Heart right ventricle (tissue), 16 donors: ENCODE measurements at regions not wholly inside any gene's neighbourhood (a gene's known extent, or its start where the extent isn't known, plus 50 kb on each side); places are given as distances from the start of the nearest gene placed in this dataset.

Experiments used
- ATAC-seq, 8 donors: fragments of 200-7000 bp; cut with Tn5 transposase; one replicate each; pipeline ENCODE4 v1.9.1; 2020; ENCODE audit warnings: mild to moderate bottlenecking in 8 of 8, moderate library complexity in 8 of 8, moderate number of reproducible peaks in 1 of 8
- DNase-seq, 2 donors: peaks; one replicate each; pipeline ENCODE4 v3.0.0-alpha.2; 2020
- H3K27ac ChIP-seq, 10 donors: fragments of 200-600 bp; sonication (generic) in 2 of 10; one replicate each; pipeline versions ENCODE4 v1.5.0 to v1.8.0; 2020 to 2022; ENCODE audit warnings: mild to moderate bottlenecking in 3 of 10
- H3K27me3 ChIP-seq, 7 donors: fragments of 200-600 bp; one replicate each; pipeline ENCODE4 v1.8.0; 2021 to 2022; ENCODE audit warnings: mild to moderate bottlenecking in 2 of 7
- H3K36me3 ChIP-seq, 9 donors: fragments of 200-600 bp; sonication (generic) in 1 of 9; one replicate each; pipeline versions ENCODE4 v1.5.0 to v1.8.0; 2020 to 2022; ENCODE audit warnings: mild to moderate bottlenecking in 2 of 9
- H3K4me1 ChIP-seq, 9 donors: fragments of 200-600 bp; sonication (generic) in 1 of 9; one replicate each; pipeline versions ENCODE4 v1.5.0 to v1.8.0; 2020 to 2022; ENCODE audit warnings: mild to moderate bottlenecking in 4 of 9
- H3K4me3 ChIP-seq, 10 donors: fragments of 200-600 bp; sonication (generic) in 2 of 10; one replicate each; pipeline versions ENCODE4 v1.5.0 to v1.8.0; 2020 to 2022; ENCODE audit warnings: mild to moderate bottlenecking in 7 of 10, moderate library complexity in 2 of 10
- H3K9me3 ChIP-seq, 11 donors: fragments of 200-600 bp in 10 of 11; sonication (generic) in 2 of 11; one replicate each; pipeline versions ENCODE4 v1.5.0 to v1.8.0; 2013 to 2022; ENCODE audit warnings: mild to moderate bottlenecking in 2 of 11, control low read depth in 1 of 11, moderate library complexity in 1 of 11
- CTCF ChIP-seq, 9 donors: fragments of 200-600 bp; sonication (generic) in 2 of 9; IDR thresholded peaks; one replicate each; pipeline versions ENCODE4 v1.5.0 to v1.8.0; 2021 to 2022; ENCODE audit warnings: antibody characterized with exemption in 9 of 9, mild to moderate bottlenecking in 5 of 9, moderate library complexity in 1 of 9
- WGBS, 2 donors: extraction: QIAGEN DNeasy Blood & Tissue Kit; methylation state at CpG; one replicate each; pipeline ENCODE4 v1.1.7; 2013; ENCODE audit warnings: inconsistent platforms in 1 of 2; 5-methylcytosine and 5-hydroxymethylcytosine counted together
- intact Hi-C, 10 donors: fragments of 100-400 bp; cut with DNase I; formaldehyde crosslinking; loops; one replicate each; pipeline versions ENCODE4 v1.11.1 to v1.14.2; 2022
- donor health status: Arrhythmogenic right ventricular cardiomyopathy.
- donor health status: ischemic (EF 13 %, LVEDD 7.1; RV severe dilation, severe dysfunction).
- donor health status: healthy with polysubstance abuse.
- donor health status: DM: no; HTN: yes; CAD: no.
- donor health status: DM: no; HTN: no; CAD: no.
- donor health status: ischemic (EF 25% LVEDD 6.9; RV normal size, moderate dysfunction).
- donor health status: ischemic (EF 25% LVEDD 5.7; RV mildly dilated, moderate dysfunction).
- donor health status: healthy.
- donor health status: DM: yes; HTN: yes; CAD: no.
- donor health status: Ischemic cardiomyopathy.
- donor health status: ischemic (EF 35%, LVEDD 5.7; RV mildly dilated, moderate dysfunction).
- donor health status: nonischemic (EF 11% LVEDD 7.7; RV severe dilation, severe dysfunction).
- donor health status: DM: yes; HTN: yes; CAD: no.
- donor health status: PGD.
- donor health status: ischemic (EF 29% LVEDD 5.4; RV normal size, mild dysfunction).
- donor health status: nonischemic (EF 23%, LVEDD 6.1; RV moderate dilation, normal function).

DNA sequence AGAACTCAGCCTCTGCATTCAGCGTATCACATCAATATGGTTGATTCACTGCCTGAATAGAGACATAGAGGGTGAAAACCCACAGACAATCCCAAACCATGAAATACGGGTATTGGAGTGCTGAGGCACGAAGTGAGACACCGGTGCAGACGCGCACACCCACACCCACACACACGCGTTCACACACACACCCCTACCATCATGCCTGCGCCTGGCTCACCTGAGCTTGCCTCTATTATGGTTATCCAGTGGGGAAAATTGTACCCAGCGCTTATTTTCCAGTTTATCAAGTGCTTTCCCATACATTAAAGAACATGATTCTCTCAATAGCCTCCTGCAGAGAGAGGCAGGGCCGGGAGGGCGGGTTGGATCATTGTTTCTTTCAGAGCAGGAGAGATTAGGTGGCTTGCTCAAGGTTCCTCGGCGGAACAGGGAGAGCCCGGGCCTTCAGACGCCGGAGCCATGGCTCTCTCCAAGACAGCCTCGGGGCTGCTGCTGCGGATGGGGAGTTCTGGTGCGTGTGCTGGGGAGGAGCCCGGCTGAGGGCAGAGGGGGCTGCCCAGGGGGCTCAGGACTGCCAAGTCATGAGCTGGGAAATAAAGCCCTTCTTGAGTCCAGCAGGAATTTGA is 78.9 kb upstream of the THY1 start:
- no peaks in the 10 kb centered on the region for H3K4me1 ChIP-seq
- no peaks in the 10 kb centered on the region for H3K9me3 ChIP-seq
- H3K27me3 ChIP-seq: peaks cover 0 to 42% (median 16%) of the 10 kb centered on the region in 7 donors
- H3K4me3 ChIP-seq: no peak overlapping the region
- ATAC-seq: no peak
- H3K36me3 ChIP-seq: no peaks in the 10 kb centered on the region
- H3K27ac ChIP-seq: no peak overlapping the region
- intact Hi-C loops: no loop called here
- DNase-seq: no peak
- no peak for TF ChIP-seq CTCF (IDR thresholded peaks at IDR 0.05)
- WGBS, 2 donors: 63 to 66% methylated on average over 21 of the region's 21 CpGs

GRCh38 chr11:119497717-119498116 is 74.7 kb upstream of the THY1 start:
- Histone ChIP-seq H3K36me3 (no peaks in the 10 kb centered on the region), H3K4me1 (no peaks in the 10 kb centered on the region), H3K27ac (no peak overlapping the region), H3K9me3 (no peaks in the 10 kb centered on the region), H3K4me3 (no peak overlapping the region), H3K27me3 (peaks cover 0 to 40% (median 23%) of the 10 kb centered on the region in 7 donors)
- TF ChIP-seq CTCF (IDR thresholded peaks at IDR 0.05): no peak
- 77 to 79% methylated on average over 8 of the region's 8 CpGs for WGBS, 2 donors
- DNase-seq (no peak), ATAC-seq (no peak)
- intact Hi-C loops: no loop called here

DNA sequence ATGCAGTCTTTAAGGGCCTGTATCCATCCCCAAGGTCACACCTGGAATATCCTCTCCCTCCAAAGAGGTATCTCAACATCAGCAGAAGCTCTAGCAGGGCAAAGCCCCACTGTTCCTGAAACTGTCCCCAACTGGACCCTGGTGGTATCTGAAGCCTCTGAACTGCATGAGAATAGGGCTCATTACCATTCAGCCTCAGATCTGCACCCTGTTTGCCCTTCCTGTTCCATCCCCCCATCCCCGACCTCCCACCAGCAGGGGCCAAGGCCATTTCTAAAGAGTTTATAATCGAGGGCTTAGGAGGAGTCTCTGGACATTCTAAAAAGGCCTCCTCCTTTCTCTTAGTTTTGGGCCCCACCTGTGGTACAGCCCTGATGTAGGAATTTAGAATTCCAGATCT is 74.0 kb upstream of the THY1 start:
- DNase-seq (no peak), ATAC-seq (no peak)
- Histone ChIP-seq H3K9me3 (no peaks in the 10 kb centered on the region), H3K4me1 (no peaks in the 10 kb centered on the region), H3K4me3 (no peak overlapping the region), H3K36me3 (no peaks in the 10 kb centered on the region), H3K27me3 (peaks cover 0 to 35% (median 18%) of the 10 kb centered on the region in 7 donors), H3K27ac (no peak overlapping the region)
- WGBS, 2 donors: 29 to 33% methylated on average over 2 of the region's 2 CpGs
- intact Hi-C loops: no loop called here
- TF ChIP-seq CTCF (IDR thresholded peaks at IDR 0.05): no peak

DNA sequence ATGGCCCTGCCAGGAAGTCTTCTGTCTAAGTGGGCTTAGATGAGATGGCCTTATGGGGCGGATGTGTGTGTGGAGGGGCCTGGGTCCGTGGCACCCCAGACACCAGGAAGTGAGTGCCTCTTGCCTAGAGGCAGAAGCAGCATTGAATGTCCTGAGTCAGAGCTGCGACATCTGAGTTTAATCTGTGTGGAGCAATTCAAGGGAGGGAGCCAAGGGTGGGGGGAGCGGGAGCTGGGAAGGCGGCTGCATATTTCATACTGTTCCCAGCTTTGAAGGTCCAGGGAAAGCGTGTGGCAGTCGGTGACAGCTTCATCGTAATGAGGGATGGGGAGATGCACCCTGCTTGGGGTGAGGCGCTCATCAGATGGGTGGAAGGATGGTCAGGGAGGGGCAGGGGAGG is 73.5 kb upstream of the THY1 start:
- Histone ChIP-seq H3K27ac (no peak overlapping the region), H3K36me3 (no peaks in the 10 kb centered on the region), H3K27me3 (peaks cover 0 to 33% (median 18%) of the 10 kb centered on the region in 7 donors), H3K9me3 (no peaks in the 10 kb centered on the region), H3K4me3 (no peak overlapping the region), H3K4me1 (no peaks in the 10 kb centered on the region)
- ATAC-seq: no peak
- no peak for DNase-seq
- TF ChIP-seq CTCF (IDR thresholded peaks at IDR 0.05): no peak
- intact Hi-C loops: no loop called here
- 45 to 57% methylated on average over 9 of the region's 9 CpGs for WGBS, 2 donors
